H1 (cell line): ENCODE measurements at regions not wholly inside any gene's neighbourhood (a gene's known extent, or its start where the extent isn't known, plus 50 kb on each side); places are given as distances from the start of the nearest gene placed in this dataset.
"Not testable (repeated sequence)": the region's sequence is repeated elsewhere in the genome, so short reads cannot be mapped to it uniquely, and the experiment has no call there.

Experiments used
- CTCF ChIA-PET: fragments of 300-600 bp; sonication (Branson Sonifier 250); formaldehyde crosslinking; loops from one replicate; lab custom pipeline; 2021; ENCODE audit not compliant: partially characterized antibody; lab: Charles Lee
- POLR2A ChIA-PET: fragments of 300-600 bp; sonication (Branson Sonifier 250); formaldehyde crosslinking; loops from one replicate; lab custom pipeline; 2021; ENCODE audit warnings: inconsistent platforms; ENCODE audit not compliant: partially characterized antibody; lab: Charles Lee
- DNase-seq, 2 experiments: peaks; one replicate each; pipeline versions ENCODE4 v3.0.0 to v3.0.0-alpha.2; 2010 to 2022; ENCODE audit warnings: low spot score in 2 of 2, low read depth in 1 of 2, mixed read lengths in 1 of 2
- FAIRE-seq: peaks from 2 replicates; lab custom pipeline; 2011; peaks lifted over from hg19 to GRCh38; lab: Jason Lieb, UNC
- H2AFZ ChIP-seq: 2 replicates; pipeline ENCODE4 v1.8.1; 2012; ENCODE audit warnings: low read length, inconsistent platforms
- H2AK5ac ChIP-seq: 2 replicates; pipeline ENCODE4 v1.6.1; 2013; ENCODE audit warnings: low read depth, low read length
- H2BK120ac ChIP-seq: replicated peaks from 2 replicates; pipeline ENCODE3; 2013; ENCODE audit warnings: low read depth, low read length, inconsistent platforms
- H2BK12ac ChIP-seq: 2 replicates; pipeline ENCODE4 v1.6.1; 2013; ENCODE audit warnings: low read depth, low read length
- H2BK15ac ChIP-seq: 2 replicates; pipeline ENCODE4 v1.6.1; 2013; ENCODE audit warnings: low read length
- H2BK20ac ChIP-seq: 2 replicates; pipeline ENCODE4 v1.6.1; 2013; ENCODE audit warnings: low read length
- H2BK5ac ChIP-seq: 2 replicates; pipeline ENCODE4 v1.6.1; 2013; ENCODE audit warnings: low read depth, low read length
- H3K14ac ChIP-seq: 2 replicates; pipeline ENCODE4 v1.6.1; 2013; ENCODE audit warnings: inconsistent platforms; ENCODE audit not compliant: insufficient read length
- H3K18ac ChIP-seq: 2 replicates; pipeline ENCODE4 v1.6.1; 2013; ENCODE audit warnings: low read length; ENCODE audit errors: extremely low read depth
- H3K23ac ChIP-seq: 2 replicates; pipeline ENCODE4 v1.6.1; 2013; ENCODE audit warnings: inconsistent platforms; ENCODE audit not compliant: insufficient read length
- H3K23me2 ChIP-seq: 2 replicates; pipeline ENCODE4 v1.6.1; 2013; ENCODE audit warnings: low read depth, low read length
- H3K27ac ChIP-seq: 2 replicates; pipeline ENCODE4 v1.6.1; 2011; ENCODE audit warnings: low read depth, low read length, inconsistent platforms
- H3K27me3 ChIP-seq, 4 experiments: replicated peaks in 1 of 4; 1 replicate in 1 of 4; 2 replicates in 3 of 4; pipeline versions ENCODE4 v1.6.1 to v1.8.1; 2011 to 2013; ENCODE audit warnings: low read length in 3 of 4, mild to moderate bottlenecking in 3 of 4, inconsistent platforms in 2 of 4, mixed read lengths in 2 of 4, moderate library complexity in 1 of 4; ENCODE audit not compliant: control insufficient read depth in 3 of 4, insufficient read depth in 3 of 4; ENCODE audit errors: extremely low read depth in 1 of 4
- H3K36me3 ChIP-seq, 4 experiments: 2 replicates each; pipeline versions ENCODE4 v1.6.1 to v1.8.1; 2011 to 2013; ENCODE audit warnings: mild to moderate bottlenecking in 4 of 4, low read length in 3 of 4, moderate library complexity in 2 of 4, control low read depth in 1 of 4, inconsistent platforms in 1 of 4; ENCODE audit not compliant: insufficient read depth in 4 of 4, control insufficient read depth in 2 of 4
- H3K4ac ChIP-seq: replicated peaks from 2 replicates; pipeline ENCODE3; 2013; ENCODE audit warnings: low read length, low read depth, mixed read lengths, inconsistent platforms; ENCODE audit not compliant: insufficient read length
- H3K4me1 ChIP-seq, 4 experiments: replicated peaks in 1 of 4; 1 replicate in 1 of 4; 2 replicates in 3 of 4; pipeline versions ENCODE4 v1.6.1 to v1.8.1; 2011 to 2013; ENCODE audit warnings: low read length in 3 of 4, inconsistent platforms in 2 of 4, mixed read lengths in 1 of 4; ENCODE audit not compliant: insufficient read depth in 4 of 4, control insufficient read depth in 3 of 4
- H3K4me2 ChIP-seq, 2 experiments: 2 replicates each; pipeline versions ENCODE4 v1.6.1 to v1.8.1; 2011 to 2013; ENCODE audit warnings: low read depth in 2 of 2, low read length in 2 of 2, control low read depth in 1 of 2, inconsistent platforms in 1 of 2, mild to moderate bottlenecking in 1 of 2; ENCODE audit not compliant: insufficient read depth in 1 of 2
- H3K4me3 ChIP-seq, 4 experiments: fragments of 200-600, 300-600 bp in 1 of 4; sonication (generic), shearing (Covaris generic), sonication (Bioruptor Twin) in 1 of 4; 2 replicates each; pipeline versions ENCODE4 v1.5.1 to v1.8.1; 2011 to 2016; ENCODE audit warnings: low read length in 4 of 4, low read depth in 3 of 4, control low read depth in 2 of 4, inconsistent platforms in 2 of 4, mild to moderate bottlenecking in 2 of 4, mixed read lengths in 1 of 4, moderate library complexity in 1 of 4; ENCODE audit not compliant: insufficient read depth in 2 of 4; ENCODE audit errors: extremely low read depth in 1 of 4
- H3K56ac ChIP-seq: replicated peaks from 2 replicates; pipeline ENCODE3; 2013; ENCODE audit warnings: low read depth, mild to moderate bottlenecking, mixed read lengths, low read length, inconsistent platforms; ENCODE audit not compliant: insufficient read length
- H3K79me1 ChIP-seq: 2 replicates; pipeline ENCODE4 v1.6.1; 2013; ENCODE audit warnings: low read depth, low read length, control low read depth
- H3K79me2 ChIP-seq, 2 experiments: 2 replicates each; pipeline versions ENCODE4 v1.6.1 to v1.8.1; 2012 to 2013; ENCODE audit warnings: low read length in 2 of 2, mild to moderate bottlenecking in 2 of 2, inconsistent platforms in 1 of 2; ENCODE audit not compliant: insufficient read depth in 2 of 2, control insufficient read depth in 1 of 2
- H3K9ac ChIP-seq, 4 experiments: replicated peaks in 1 of 4; 1 replicate in 1 of 4; 2 replicates in 3 of 4; pipeline versions ENCODE4 v1.6.1 to v1.8.1; 2011 to 2013; ENCODE audit warnings: low read depth in 3 of 4, low read length in 3 of 4, control low read depth in 2 of 4, mild to moderate bottlenecking in 2 of 4, moderate library complexity in 2 of 4, inconsistent platforms in 1 of 4; ENCODE audit errors: extremely low read depth in 1 of 4
- H3K9me3 ChIP-seq, 2 experiments: 2 replicates each; pipeline versions ENCODE4 v1.6.1 to v1.8.1; 2012 to 2013; ENCODE audit warnings: mild to moderate bottlenecking in 2 of 2, moderate library complexity in 2 of 2, control low read depth in 1 of 2, inconsistent platforms in 1 of 2, low read depth in 1 of 2, low read length in 1 of 2, mixed read lengths in 1 of 2; ENCODE audit not compliant: insufficient read depth in 2 of 2
- H4K20me1 ChIP-seq, 2 experiments: replicated peaks in 1 of 2; 2 replicates each; pipeline versions ENCODE3 to v1.8.1; 2011 to 2013; ENCODE audit warnings: inconsistent platforms in 2 of 2, low read length in 2 of 2, mild to moderate bottlenecking in 1 of 2; ENCODE audit not compliant: insufficient read depth in 2 of 2, control insufficient read depth in 1 of 2
- H4K5ac ChIP-seq: 2 replicates; pipeline ENCODE4 v1.6.1; 2013; ENCODE audit warnings: low read length, low read depth, mixed read lengths, inconsistent platforms; ENCODE audit not compliant: insufficient read length
- H4K8ac ChIP-seq: 2 replicates; pipeline ENCODE4 v1.8.0; 2013; ENCODE audit warnings: mild to moderate bottlenecking, moderate library complexity, low read length, inconsistent platforms; ENCODE audit not compliant: insufficient read depth; ENCODE audit errors: extremely low read depth
- H4K91ac ChIP-seq: replicated peaks from 2 replicates; pipeline ENCODE3; 2013; ENCODE audit warnings: low read length, mixed read lengths, inconsistent platforms; ENCODE audit not compliant: insufficient read length
- RAD21 ChIP-seq, 2 experiments: IDR thresholded peaks in 1 of 2; conservative IDR thresholded peaks in 1 of 2; 2 replicates each; pipeline ENCODE4 v1.6.1; 2011; ENCODE audit warnings: low read depth in 2 of 2, low read length in 2 of 2, improper control_type of control experiment in 1 of 2, inconsistent platforms in 1 of 2, mild to moderate bottlenecking in 1 of 2, moderate library complexity in 1 of 2
- RBBP5 ChIP-seq: IDR thresholded peaks from 2 replicates; pipeline ENCODE4 v1.7.1; 2012; ENCODE audit warnings: low read depth, mild to moderate bottlenecking, inconsistent platforms, low read length, moderate library complexity, borderline replicate concordance
- TAF1 ChIP-seq: IDR thresholded peaks from 2 replicates; pipeline ENCODE4 v1.6.1; 2011; ENCODE audit warnings: mild to moderate bottlenecking, low read depth, low read length
- YY1 ChIP-seq: IDR thresholded peaks from 2 replicates; pipeline ENCODE4 v1.6.1; 2011; ENCODE audit warnings: low read depth, mild to moderate bottlenecking, low read length
- WGBS, 2 experiments: shearing (Covaris generic) in 1 of 2; methylation state at CpG; one replicate each; pipeline versions ENCODE4 v1.1.6 to v1.1.7; 2013 to 2015; ENCODE audit warnings: low lambda C conversion rate in 2 of 2, mixed read lengths in 2 of 2, inconsistent platforms in 1 of 2, low coverage in 1 of 2, missing lambda C conversion rate in 1 of 2; ENCODE audit not compliant: insufficient replicate concordance in 2 of 2, insufficient coverage in 1 of 2, insufficient read length in 1 of 2; ENCODE audit errors: extremely low coverage in 1 of 2, missing lambda C conversion rate in 1 of 2; 5-methylcytosine and 5-hydroxymethylcytosine counted together

- not testable (repeated sequence) for H2BK12ac ChIP-seq, H3K4ac ChIP-seq, H2AK5ac ChIP-seq, H3K27me3 ChIP-seq, H2BK120ac ChIP-seq, H4K8ac ChIP-seq, H3K36me3 ChIP-seq, H3K23ac ChIP-seq, H4K91ac ChIP-seq, H3K79me1 ChIP-seq, H3K18ac ChIP-seq, H3K14ac ChIP-seq, H2BK15ac ChIP-seq, H3K79me2 ChIP-seq, H2AFZ ChIP-seq, H3K23me2 ChIP-seq, H4K5ac ChIP-seq, H3K9me3 ChIP-seq, H2BK5ac ChIP-seq, H4K20me1 ChIP-seq, H3K56ac ChIP-seq, FAIRE-seq, H3K27ac ChIP-seq, H2BK20ac ChIP-seq
- Histone ChIP-seq H3K4me1 (peaks cover 0 to 14% (median 0%) of the 10 kb centered on the region in 4 experiments; a peak in 2 of 7 replicates), H3K4me3 (peak overlapping the region; percentile 15 to 59 (median 40)), H3K4me2 (peak overlapping the region; percentile 46 to 60), H3K9ac (peak overlapping the region in 3 of 4 experiments; percentile 29 to 55 (median 54); a peak in 4 of 7 replicates)
- POLR2A ChIA-PET, result interaction anchor here (0.7 to 2.4 kb wide), 7 partner anchors 9 to 185 kb away, joined by 3 to 9 read pairs (median 3); partner anchors contain the start of gene ETV1
- TF ChIP-seq YY1 (peak; percentile 69; the same call in 1 of the 2 replicates), RAD21 (IDR thresholded peaks at IDR 0.05 in 1 of 2, conservative IDR thresholded peaks at IDR 0.05 in 1 of 2; ENCODE audit: low read depth in 2 of 2, low read length in 2 of 2) (peak in 1 of 2 experiments; percentile 22; a peak in 2 of 4 replicates), TAF1 (0 out of 2 replicates have a peak, but pooled peaks have one; percentile 14), RBBP5 (peak; percentile 38; the same call in 1 of the 2 replicates)
- 68% methylated on average over 27 of the region's 33 CpGs; no CpG with 5 or more reads in 1 of the 2 experiments for WGBS, 2 experiments
- CTCF ChIA-PET, result interaction anchor here (0.6 to 1.7 kb wide), 3 partner anchors 12 to 440 kb away, joined by 3 to 5 read pairs (median 4); no protein-coding TSS in a partner anchor
- DNase-seq, result peak in 1 of 2 experiments; percentile 81
These were observed 183.2 kb downstream of the ETV1 start for GRCh38 chr7:13806089-13806867.
